H1 (cell line): ENCODE measurements at regions not wholly inside any gene's neighbourhood (a gene's known extent, or its start where the extent isn't known, plus 50 kb on each side); places are given as distances from the start of the nearest gene placed in this dataset.

ENCODE experiments used
- CTCF ChIA-PET: fragments of 300-600 bp; sonication (Branson Sonifier 250); formaldehyde crosslinking; loops from one replicate; lab custom pipeline; 2021; ENCODE audit not compliant: partially characterized antibody; lab: Charles Lee
- POLR2A ChIA-PET: fragments of 300-600 bp; sonication (Branson Sonifier 250); formaldehyde crosslinking; loops from one replicate; lab custom pipeline; 2021; ENCODE audit warnings: inconsistent platforms; ENCODE audit not compliant: partially characterized antibody; lab: Charles Lee
- DNase-seq, 2 experiments: peaks; one replicate each; pipeline versions ENCODE4 v3.0.0 to v3.0.0-alpha.2; 2010 to 2022; ENCODE audit warnings: low spot score in 2 of 2, low read depth in 1 of 2, mixed read lengths in 1 of 2
- FAIRE-seq: peaks from 2 replicates; lab custom pipeline; 2011; peaks lifted over from hg19 to GRCh38; lab: Jason Lieb, UNC
- H2AFZ ChIP-seq: 2 replicates; pipeline ENCODE4 v1.8.1; 2012; ENCODE audit warnings: low read length, inconsistent platforms
- H2AK5ac ChIP-seq: 2 replicates; pipeline ENCODE4 v1.6.1; 2013; ENCODE audit warnings: low read depth, low read length
- H2BK120ac ChIP-seq: replicated peaks from 2 replicates; pipeline ENCODE3; 2013; ENCODE audit warnings: low read depth, low read length, inconsistent platforms
- H2BK12ac ChIP-seq: 2 replicates; pipeline ENCODE4 v1.6.1; 2013; ENCODE audit warnings: low read depth, low read length
- H2BK15ac ChIP-seq: 2 replicates; pipeline ENCODE4 v1.6.1; 2013; ENCODE audit warnings: low read length
- H2BK20ac ChIP-seq: 2 replicates; pipeline ENCODE4 v1.6.1; 2013; ENCODE audit warnings: low read length
- H2BK5ac ChIP-seq: 2 replicates; pipeline ENCODE4 v1.6.1; 2013; ENCODE audit warnings: low read depth, low read length
- H3K14ac ChIP-seq: 2 replicates; pipeline ENCODE4 v1.6.1; 2013; ENCODE audit warnings: inconsistent platforms; ENCODE audit not compliant: insufficient read length
- H3K18ac ChIP-seq: 2 replicates; pipeline ENCODE4 v1.6.1; 2013; ENCODE audit warnings: low read length; ENCODE audit errors: extremely low read depth
- H3K23ac ChIP-seq: 2 replicates; pipeline ENCODE4 v1.6.1; 2013; ENCODE audit warnings: inconsistent platforms; ENCODE audit not compliant: insufficient read length
- H3K23me2 ChIP-seq: 2 replicates; pipeline ENCODE4 v1.6.1; 2013; ENCODE audit warnings: low read depth, low read length
- H3K27ac ChIP-seq: 2 replicates; pipeline ENCODE4 v1.6.1; 2011; ENCODE audit warnings: low read depth, low read length, inconsistent platforms
- H3K27me3 ChIP-seq, 4 experiments: replicated peaks in 1 of 4; 1 replicate in 1 of 4; 2 replicates in 3 of 4; pipeline versions ENCODE4 v1.6.1 to v1.8.1; 2011 to 2013; ENCODE audit warnings: low read length in 3 of 4, mild to moderate bottlenecking in 3 of 4, inconsistent platforms in 2 of 4, mixed read lengths in 2 of 4, moderate library complexity in 1 of 4; ENCODE audit not compliant: control insufficient read depth in 3 of 4, insufficient read depth in 3 of 4; ENCODE audit errors: extremely low read depth in 1 of 4
- H3K36me3 ChIP-seq, 4 experiments: 2 replicates each; pipeline versions ENCODE4 v1.6.1 to v1.8.1; 2011 to 2013; ENCODE audit warnings: mild to moderate bottlenecking in 4 of 4, low read length in 3 of 4, moderate library complexity in 2 of 4, control low read depth in 1 of 4, inconsistent platforms in 1 of 4; ENCODE audit not compliant: insufficient read depth in 4 of 4, control insufficient read depth in 2 of 4
- H3K4ac ChIP-seq: replicated peaks from 2 replicates; pipeline ENCODE3; 2013; ENCODE audit warnings: low read length, low read depth, mixed read lengths, inconsistent platforms; ENCODE audit not compliant: insufficient read length
- H3K4me1 ChIP-seq, 4 experiments: replicated peaks in 1 of 4; 1 replicate in 1 of 4; 2 replicates in 3 of 4; pipeline versions ENCODE4 v1.6.1 to v1.8.1; 2011 to 2013; ENCODE audit warnings: low read length in 3 of 4, inconsistent platforms in 2 of 4, mixed read lengths in 1 of 4; ENCODE audit not compliant: insufficient read depth in 4 of 4, control insufficient read depth in 3 of 4
- H3K4me2 ChIP-seq, 2 experiments: 2 replicates each; pipeline versions ENCODE4 v1.6.1 to v1.8.1; 2011 to 2013; ENCODE audit warnings: low read depth in 2 of 2, low read length in 2 of 2, control low read depth in 1 of 2, inconsistent platforms in 1 of 2, mild to moderate bottlenecking in 1 of 2; ENCODE audit not compliant: insufficient read depth in 1 of 2
- H3K4me3 ChIP-seq, 4 experiments: fragments of 200-600, 300-600 bp in 1 of 4; sonication (generic), shearing (Covaris generic), sonication (Bioruptor Twin) in 1 of 4; 2 replicates each; pipeline versions ENCODE4 v1.5.1 to v1.8.1; 2011 to 2016; ENCODE audit warnings: low read length in 4 of 4, low read depth in 3 of 4, control low read depth in 2 of 4, inconsistent platforms in 2 of 4, mild to moderate bottlenecking in 2 of 4, mixed read lengths in 1 of 4, moderate library complexity in 1 of 4; ENCODE audit not compliant: insufficient read depth in 2 of 4; ENCODE audit errors: extremely low read depth in 1 of 4
- H3K56ac ChIP-seq: replicated peaks from 2 replicates; pipeline ENCODE3; 2013; ENCODE audit warnings: low read depth, mild to moderate bottlenecking, mixed read lengths, low read length, inconsistent platforms; ENCODE audit not compliant: insufficient read length
- H3K79me1 ChIP-seq: 2 replicates; pipeline ENCODE4 v1.6.1; 2013; ENCODE audit warnings: low read depth, low read length, control low read depth
- H3K79me2 ChIP-seq, 2 experiments: 2 replicates each; pipeline versions ENCODE4 v1.6.1 to v1.8.1; 2012 to 2013; ENCODE audit warnings: low read length in 2 of 2, mild to moderate bottlenecking in 2 of 2, inconsistent platforms in 1 of 2; ENCODE audit not compliant: insufficient read depth in 2 of 2, control insufficient read depth in 1 of 2
- H3K9ac ChIP-seq, 4 experiments: replicated peaks in 1 of 4; 1 replicate in 1 of 4; 2 replicates in 3 of 4; pipeline versions ENCODE4 v1.6.1 to v1.8.1; 2011 to 2013; ENCODE audit warnings: low read depth in 3 of 4, low read length in 3 of 4, control low read depth in 2 of 4, mild to moderate bottlenecking in 2 of 4, moderate library complexity in 2 of 4, inconsistent platforms in 1 of 4; ENCODE audit errors: extremely low read depth in 1 of 4
- H3K9me3 ChIP-seq, 2 experiments: 2 replicates each; pipeline versions ENCODE4 v1.6.1 to v1.8.1; 2012 to 2013; ENCODE audit warnings: mild to moderate bottlenecking in 2 of 2, moderate library complexity in 2 of 2, control low read depth in 1 of 2, inconsistent platforms in 1 of 2, low read depth in 1 of 2, low read length in 1 of 2, mixed read lengths in 1 of 2; ENCODE audit not compliant: insufficient read depth in 2 of 2
- H4K20me1 ChIP-seq, 2 experiments: replicated peaks in 1 of 2; 2 replicates each; pipeline versions ENCODE3 to v1.8.1; 2011 to 2013; ENCODE audit warnings: inconsistent platforms in 2 of 2, low read length in 2 of 2, mild to moderate bottlenecking in 1 of 2; ENCODE audit not compliant: insufficient read depth in 2 of 2, control insufficient read depth in 1 of 2
- H4K5ac ChIP-seq: 2 replicates; pipeline ENCODE4 v1.6.1; 2013; ENCODE audit warnings: low read length, low read depth, mixed read lengths, inconsistent platforms; ENCODE audit not compliant: insufficient read length
- H4K8ac ChIP-seq: 2 replicates; pipeline ENCODE4 v1.8.0; 2013; ENCODE audit warnings: mild to moderate bottlenecking, moderate library complexity, low read length, inconsistent platforms; ENCODE audit not compliant: insufficient read depth; ENCODE audit errors: extremely low read depth
- H4K91ac ChIP-seq: replicated peaks from 2 replicates; pipeline ENCODE3; 2013; ENCODE audit warnings: low read length, mixed read lengths, inconsistent platforms; ENCODE audit not compliant: insufficient read length
- ATF3 ChIP-seq: IDR thresholded peaks from 2 replicates; pipeline ENCODE4 v1.6.1; 2011; ENCODE audit warnings: low read depth, mild to moderate bottlenecking, low read length; ENCODE audit not compliant: insufficient read depth
- BACH1 ChIP-seq: IDR thresholded peaks from 2 replicates; pipeline ENCODE4 v1.6.1; 2012; ENCODE audit warnings: low read length, improper control_type of control experiment
- EGR1 ChIP-seq: IDR thresholded peaks from 2 replicates; pipeline ENCODE4 v1.6.1; 2011; ENCODE audit warnings: low read depth, low read length, borderline replicate concordance
- EP300 ChIP-seq, 2 experiments: IDR thresholded peaks; 1 replicate in 1 of 2; 2 replicates in 1 of 2; pipeline ENCODE4 v1.6.1; 2011 to 2012; ENCODE audit warnings: low read depth in 2 of 2, low read length in 2 of 2, mild to moderate bottlenecking in 2 of 2, borderline replicate concordance in 1 of 2, inconsistent platforms in 1 of 2, moderate library complexity in 1 of 2
- GTF2F1 ChIP-seq: IDR thresholded peaks from 2 replicates; pipeline ENCODE4 v1.6.1; 2012; ENCODE audit warnings: low read depth, low read length, improper control_type of control experiment, borderline replicate concordance
- NRF1 ChIP-seq: IDR thresholded peaks from 2 replicates; pipeline ENCODE4 v1.6.1; 2011; ENCODE audit warnings: mild to moderate bottlenecking, low read depth, low read length, improper control_type of control experiment
- PHF8 ChIP-seq: fragments of 200-600 bp; sonication (generic); conservative IDR thresholded peaks from 2 replicates; pipeline ENCODE4 v1.7.1; 2012; ENCODE audit warnings: low read depth, mild to moderate bottlenecking, inconsistent platforms, low read length, moderate library complexity
- POLR2A ChIP-seq, 2 experiments: IDR thresholded peaks; 1 replicate in 1 of 2; 2 replicates in 1 of 2; pipeline ENCODE4 v1.6.1; 2011; ENCODE audit warnings: low read depth in 2 of 2, low read length in 2 of 2, mild to moderate bottlenecking in 2 of 2; ENCODE audit errors: control extremely low read depth in 1 of 2
- POLR2AphosphoS5 ChIP-seq: IDR thresholded peaks from 2 replicates; pipeline ENCODE4 v1.6.1; 2011; ENCODE audit warnings: low read depth, low read length
- RXRA ChIP-seq: IDR thresholded peaks from 2 replicates; pipeline ENCODE4 v1.6.1; 2011; ENCODE audit warnings: low read depth, mild to moderate bottlenecking, low read length, moderate library complexity; ENCODE audit not compliant: insufficient read depth
- SAP30 ChIP-seq: fragments of 300-600 bp; sonication (generic); IDR thresholded peaks from 2 replicates; pipeline ENCODE4 v1.7.1; 2012; ENCODE audit warnings: low read length, moderate library complexity, mild to moderate bottlenecking, inconsistent platforms; ENCODE audit not compliant: insufficient read depth, insufficient replicate concordance
- SIRT6 ChIP-seq: IDR thresholded peaks from one replicate; pipeline ENCODE4 v1.7.1; 2012; ENCODE audit warnings: low read length, inconsistent platforms
- SP4 ChIP-seq: IDR thresholded peaks from 2 replicates; pipeline ENCODE4 v1.6.1; 2012; ENCODE audit warnings: low read length, inconsistent platforms
- TBP ChIP-seq: IDR thresholded peaks from 2 replicates; pipeline ENCODE4 v1.6.1; 2011; ENCODE audit warnings: low read depth, low read length, improper control_type of control experiment
- USF2 ChIP-seq: IDR thresholded peaks from 2 replicates; pipeline ENCODE4 v1.6.1; 2011; ENCODE audit warnings: low read length, improper control_type of control experiment

- H3K9me3 ChIP-seq, result no peaks in the 10 kb centered on the region
- POLR2A ChIA-PET, result no interaction called here
These were observed 227.5 kb upstream of the KCNH7 start for GRCh38 chr2:163066085-163066484.

More at GRCh38 chr2:163066085-163066484, 227.5 kb upstream of the KCNH7 start:
- H3K23ac ChIP-seq, result no peak overlapping the region
- H3K18ac ChIP-seq, result no peak overlapping the region
- no peak overlapping the region for H2BK5ac ChIP-seq
- no peaks in the 10 kb centered on the region for H3K27me3 ChIP-seq
- H3K23me2 ChIP-seq, result no peaks in the 10 kb centered on the region
- no peaks in the 10 kb centered on the region for H3K79me2 ChIP-seq
- no peaks in the 10 kb centered on the region for H3K4me1 ChIP-seq
- H3K4me2 ChIP-seq, result no peak overlapping the region
- no peak for FAIRE-seq
- no peak overlapping the region for H4K5ac ChIP-seq
- H2BK120ac ChIP-seq, result no peak overlapping the region
- H3K79me1 ChIP-seq, result no peaks in the 10 kb centered on the region
- no peaks in the 10 kb centered on the region for H3K36me3 ChIP-seq
- no peak overlapping the region for H2BK12ac ChIP-seq
- no peak overlapping the region for H3K9ac ChIP-seq
- H3K56ac ChIP-seq, result no peak overlapping the region
- no peak overlapping the region for H4K91ac ChIP-seq
- no peak overlapping the region for H2AK5ac ChIP-seq
- no peaks in the 10 kb centered on the region for H4K20me1 ChIP-seq
- no peak overlapping the region for H4K8ac ChIP-seq
- TF ChIP-seq NRF1 (no peak), TBP (no peak), POLR2A (IDR thresholded peaks at IDR 0.05; ENCODE audit: control extremely low read depth in 1 of 2, low read depth in 2 of 2, low read length in 2 of 2) (no peak), RXRA (no peak), EP300 (IDR thresholded peaks at IDR 0.05; ENCODE audit: borderline replicate concordance in 1 of 2, low read depth in 2 of 2, low read length in 2 of 2) (no peak), POLR2AphosphoS5 (no peak), GTF2F1 (no peak), SIRT6 (no peak), PHF8 (no peak), USF2 (no peak), SAP30 (no peak), EGR1 (no peak), SP4 (no peak), ATF3 (no peak), BACH1 (no peak)
- TF ChIP-seq, all 59 proteins: peak for 0
- Histone ChIP-seq H3K14ac (no peak overlapping the region), H3K4ac (no peak overlapping the region), H2AFZ (no peak overlapping the region), H2BK20ac (no peak overlapping the region), H3K27ac (no peak overlapping the region), H3K4me3 (no peak overlapping the region), H2BK15ac (no peak overlapping the region)
- CTCF ChIA-PET, result interaction anchor here (0.6 kb wide), 1 partner anchor 56 kb away, joined by 3 read pairs; no protein-coding TSS in a partner anchor
- DNase-seq, result no peak
